Right hindlimb (tissue), 1 donor: ENCODE measurements at regions not wholly inside any gene's neighbourhood (a gene's known extent, or its start where the extent isn't known, plus 50 kb on each side); places are given as distances from the start of the nearest gene placed in this dataset.

Experiments
- DNase-seq: peaks from one replicate; pipeline ENCODE4 v3.0.0-alpha.2; 2018

DNA sequence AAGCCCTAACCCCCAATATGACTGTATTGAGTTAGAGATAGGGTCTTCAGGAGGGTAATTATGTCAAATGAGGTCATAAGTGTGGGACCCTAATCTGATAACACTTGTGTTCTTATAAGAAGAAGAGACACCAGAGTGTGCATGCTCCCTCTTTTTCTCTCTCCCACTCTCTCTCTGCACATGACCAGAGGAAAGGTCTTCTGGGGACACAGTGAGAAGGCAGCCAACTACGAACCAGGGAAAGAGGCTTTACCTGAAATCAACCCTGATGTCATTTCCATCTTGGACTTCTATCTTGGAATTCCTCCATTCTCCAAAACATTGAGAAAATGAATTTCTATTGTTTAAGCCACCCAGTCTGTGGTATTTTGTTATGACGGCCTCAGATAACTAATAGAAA, 97.2 kb upstream of the MAD2L1 start:
- no peak for DNase-seq

DNA sequence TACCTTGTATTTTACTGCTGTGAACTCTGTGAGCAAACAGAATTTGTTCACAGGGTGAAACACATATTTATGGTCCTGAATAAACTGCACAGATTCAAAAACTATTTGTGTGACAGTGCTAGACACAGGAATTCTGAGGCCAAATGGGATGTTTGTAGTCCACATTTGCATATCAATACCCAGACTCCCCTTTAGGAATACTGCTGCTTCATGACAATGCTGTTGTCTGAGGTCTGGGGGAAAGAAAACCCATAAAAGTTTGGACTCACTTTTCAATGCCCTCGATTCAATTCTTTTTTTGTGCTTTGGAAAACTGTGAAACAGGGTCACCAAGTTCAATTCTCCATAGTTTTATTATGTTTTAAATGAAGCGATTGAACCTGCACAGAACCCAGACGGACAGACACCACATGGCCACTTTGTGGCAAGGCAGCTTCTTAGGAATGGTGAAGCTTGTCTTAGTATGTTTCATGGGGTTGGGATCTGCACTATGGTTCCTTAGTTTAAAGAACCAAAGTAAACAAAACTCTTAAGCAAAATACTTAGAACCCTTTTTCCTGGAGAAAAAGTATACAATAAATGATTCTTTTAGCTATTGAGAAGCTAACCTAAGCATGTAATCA, 92.3 kb upstream of the MAD2L1 start:
- DNase-seq, result no peak

DNA sequence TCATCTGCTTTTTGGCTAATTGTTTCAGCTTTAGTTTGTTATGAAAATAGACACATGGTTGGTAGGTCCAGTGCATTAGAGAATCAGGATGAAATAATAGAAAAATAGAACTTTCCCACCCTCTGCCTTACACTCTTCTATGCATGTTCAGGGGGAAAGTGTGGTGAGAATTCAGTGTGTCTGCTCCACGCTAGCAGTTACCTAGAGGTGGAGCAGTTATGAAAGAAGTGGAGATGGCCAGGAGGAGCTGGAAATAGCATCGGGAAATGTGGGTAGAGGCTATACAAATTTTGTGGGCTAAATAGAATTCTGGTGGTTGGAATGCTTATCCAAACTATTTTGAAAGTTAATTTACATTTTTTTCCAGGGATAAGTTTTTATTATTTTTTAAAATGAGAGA, 91.4 kb upstream of the MAD2L1 start:
- no peak for DNase-seq

DNA sequence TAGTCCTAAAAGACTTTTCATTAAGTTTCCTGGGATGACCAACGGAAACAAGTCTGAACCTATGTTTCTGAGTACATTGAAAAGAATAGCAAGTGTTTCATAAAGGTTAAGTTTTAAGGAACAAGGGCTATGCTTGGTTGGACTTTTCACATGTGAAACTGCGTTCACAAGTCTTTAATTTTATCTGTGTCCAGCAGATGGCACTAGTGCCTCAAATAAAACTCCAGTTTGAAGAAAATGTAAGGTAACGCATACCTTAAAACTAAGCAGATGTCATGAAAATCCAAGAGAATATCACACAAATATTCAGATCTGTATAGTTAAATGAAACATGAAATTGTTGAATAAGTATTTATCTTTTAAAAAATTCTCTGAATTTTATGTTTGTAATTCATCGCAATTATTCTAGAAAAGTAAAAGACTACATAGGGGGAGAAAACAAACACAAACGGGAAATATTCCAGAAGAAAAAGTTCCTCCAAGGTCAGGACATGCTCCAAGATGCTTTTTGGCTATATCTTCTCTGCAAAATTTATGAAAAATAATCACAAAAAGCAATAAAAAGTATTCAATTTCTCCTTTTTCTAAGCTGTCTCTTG, 89.6 kb upstream of the MAD2L1 start:
- DNase-seq, result no peak

DNA sequence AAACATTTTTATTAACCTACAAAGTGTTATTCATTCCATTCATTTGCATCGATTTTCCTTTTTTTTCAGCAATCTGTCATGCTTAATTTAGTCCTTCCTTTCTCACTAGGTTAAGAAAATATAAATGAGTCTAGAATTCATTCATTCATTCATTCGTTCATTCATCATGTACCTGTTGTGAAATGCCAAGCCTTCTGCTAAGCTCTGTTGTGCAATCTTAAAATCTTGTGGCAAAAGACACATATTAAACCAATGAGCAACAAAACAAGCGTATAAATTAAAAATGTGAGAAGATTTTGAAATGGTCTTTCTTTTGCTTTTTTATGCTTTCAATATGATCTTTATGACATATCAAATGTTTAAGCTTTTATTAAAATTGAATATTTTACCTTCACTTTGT, 88.6 kb upstream of the MAD2L1 start:
- DNase-seq, result no peak

DNA sequence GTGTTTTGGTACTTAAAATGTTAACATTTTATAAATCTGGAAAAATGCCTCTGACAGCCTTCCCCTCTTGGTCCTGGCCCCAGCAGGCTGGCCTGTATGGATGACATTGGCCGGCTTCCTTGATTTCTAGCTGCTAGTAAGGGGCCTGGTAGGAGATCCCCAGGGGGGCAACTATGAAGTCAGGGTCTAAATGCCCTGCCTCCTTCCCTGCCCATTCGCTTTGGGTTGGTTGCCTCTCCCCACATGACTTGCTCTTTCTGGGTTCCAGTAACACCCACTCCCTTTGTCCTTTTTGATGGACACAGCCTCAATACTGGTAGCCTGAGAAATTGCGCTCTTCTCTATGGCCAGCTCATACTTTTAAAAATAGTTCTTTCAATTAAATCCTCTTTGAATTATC, 78.0 kb upstream of the MAD2L1 start:
- no peak for DNase-seq

DNA sequence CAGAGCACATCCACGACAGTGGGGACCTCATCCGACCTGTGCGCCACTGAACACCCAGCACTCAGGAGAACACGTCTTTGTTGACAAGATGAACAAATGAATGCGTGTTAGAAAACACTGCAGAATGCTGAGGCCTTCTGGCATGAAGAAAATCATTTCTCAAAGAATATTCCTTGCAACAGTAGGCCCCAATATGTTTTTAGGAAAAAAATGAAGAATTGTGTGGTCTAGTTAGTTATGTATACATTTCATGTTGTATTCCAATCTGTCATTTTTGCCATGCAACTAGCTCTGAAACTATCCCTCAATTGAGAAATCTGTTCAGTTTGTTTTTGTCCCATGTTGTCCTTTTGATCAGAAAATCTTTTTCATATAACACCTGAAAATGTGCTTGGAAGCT, 77.4 kb upstream of the MAD2L1 start:
- DNase-seq, result no peak

DNA sequence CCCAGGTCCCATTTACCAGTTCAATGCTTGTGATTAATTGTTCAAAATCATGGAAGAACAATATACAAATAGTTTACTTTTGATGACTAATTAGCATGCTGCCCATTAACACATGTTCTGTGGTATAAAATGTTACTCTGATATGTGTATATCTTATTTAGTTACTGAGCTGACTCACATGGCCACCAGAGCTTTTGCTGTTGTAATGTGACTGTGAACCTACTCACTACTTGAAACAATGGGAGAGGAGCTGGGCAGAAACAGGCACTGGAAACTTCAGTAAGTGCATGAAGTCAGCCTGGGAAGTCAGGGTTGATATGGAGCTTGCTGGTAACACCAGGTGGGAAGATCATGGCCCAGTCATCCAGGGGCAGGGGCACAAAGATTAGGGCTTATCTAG, 72.7 kb upstream of the MAD2L1 start:
- no peak for DNase-seq

DNA sequence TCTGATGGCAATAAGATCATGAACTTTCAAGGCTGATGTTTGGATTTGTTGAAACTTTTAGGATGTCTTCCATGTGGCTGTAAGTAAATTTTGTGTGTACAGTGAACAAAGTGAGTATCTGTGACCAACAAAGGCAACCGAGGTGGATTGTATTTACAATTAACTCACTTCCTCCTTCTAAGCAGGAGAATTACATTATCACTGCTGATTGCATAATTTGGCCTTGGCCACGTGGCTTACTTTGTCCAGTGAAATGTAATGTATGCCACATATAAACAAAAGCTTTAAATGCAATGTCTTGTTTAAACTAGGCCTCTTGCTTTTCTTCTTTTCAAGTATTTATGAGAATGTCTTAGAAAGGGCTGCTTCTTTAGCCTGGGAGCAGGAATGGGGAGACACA, 66.3 kb upstream of the MAD2L1 start:
- DNase-seq, result no peak

DNA sequence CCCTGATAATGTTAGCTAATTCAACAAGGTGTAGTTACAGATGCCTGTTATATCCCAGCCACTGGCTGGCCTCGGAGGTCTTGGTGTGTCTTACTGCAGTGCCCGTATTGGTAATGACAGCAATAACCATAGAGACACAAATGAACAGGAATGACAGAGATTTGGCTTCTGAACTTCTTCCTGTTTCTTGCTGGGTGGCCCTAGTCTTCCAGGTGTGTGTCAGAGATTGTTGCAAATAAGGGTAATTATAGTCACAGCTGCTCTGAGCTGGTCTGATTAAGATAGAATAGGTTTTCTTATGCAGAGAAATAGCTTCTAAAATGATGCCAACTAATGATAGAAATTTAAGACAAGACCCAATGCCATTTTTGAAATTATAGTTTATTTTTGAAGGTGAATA, 64.1 kb upstream of the MAD2L1 start:
- no peak for DNase-seq
